ENCODE measurements at regions not wholly inside any gene's neighbourhood (a gene's known extent, or its start where the extent isn't known, plus 50 kb on each side); places are given as distances from the start of the nearest gene placed in this dataset.

DNA sequence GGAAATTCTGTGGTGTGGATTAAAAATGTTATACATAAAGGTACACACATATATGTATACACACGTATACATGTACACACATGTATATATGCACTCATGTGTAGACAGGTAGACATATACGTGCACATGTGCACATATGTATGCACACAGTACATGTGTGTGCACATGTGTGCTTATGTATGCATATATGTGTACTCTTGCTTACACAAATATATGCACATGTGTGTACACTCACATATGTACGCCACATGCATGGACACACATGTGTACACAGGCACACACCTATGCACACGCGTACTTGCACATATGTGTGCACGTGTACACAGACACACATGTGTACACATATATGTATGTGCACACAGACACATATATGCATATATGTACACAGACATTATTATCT lies 142.8 kb upstream of the SALL3 start:
- TF ChIP-seq, protein P1, sequence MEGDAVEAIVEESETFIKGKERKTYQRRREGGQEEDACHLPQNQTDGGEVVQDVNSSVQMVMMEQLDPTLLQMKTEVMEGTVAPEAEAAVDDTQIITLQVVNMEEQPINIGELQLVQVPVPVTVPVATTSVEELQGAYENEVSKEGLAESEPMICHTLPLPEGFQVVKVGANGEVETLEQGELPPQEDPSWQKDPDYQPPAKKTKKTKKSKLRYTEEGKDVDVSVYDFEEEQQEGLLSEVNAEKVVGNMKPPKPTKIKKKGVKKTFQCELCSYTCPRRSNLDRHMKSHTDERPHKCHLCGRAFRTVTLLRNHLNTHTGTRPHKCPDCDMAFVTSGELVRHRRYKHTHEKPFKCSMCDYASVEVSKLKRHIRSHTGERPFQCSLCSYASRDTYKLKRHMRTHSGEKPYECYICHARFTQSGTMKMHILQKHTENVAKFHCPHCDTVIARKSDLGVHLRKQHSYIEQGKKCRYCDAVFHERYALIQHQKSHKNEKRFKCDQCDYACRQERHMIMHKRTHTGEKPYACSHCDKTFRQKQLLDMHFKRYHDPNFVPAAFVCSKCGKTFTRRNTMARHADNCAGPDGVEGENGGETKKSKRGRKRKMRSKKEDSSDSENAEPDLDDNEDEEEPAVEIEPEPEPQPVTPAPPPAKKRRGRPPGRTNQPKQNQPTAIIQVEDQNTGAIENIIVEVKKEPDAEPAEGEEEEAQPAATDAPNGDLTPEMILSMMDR (conservative IDR thresholded peaks at IDR 0.05; ENCODE audit: low read depth, low read length): no peak
- TF ChIP-seq EZH2 (IDR thresholded peaks at IDR 0.05; ENCODE audit: borderline replicate concordance, low read depth, low read length, poor library complexity, severe bottlenecking): no peak
